SK-N-MC (cell line): ENCODE measurements at regions not wholly inside any gene's neighbourhood (a gene's known extent, or its start where the extent isn't known, plus 50 kb on each side); places are given as distances from the start of the nearest gene placed in this dataset.

Experiments used
- EZH2 ChIP-seq: fragments of 200-600 bp; sonication (generic); IDR thresholded peaks from one replicate; pipeline ENCODE4 v1.6.1; 2017; ENCODE audit warnings: antibody characterized with exemption
- POLR2AphosphoS5 ChIP-seq: IDR thresholded peaks from 2 replicates; pipeline ENCODE4 v1.6.1; 2012; ENCODE audit warnings: mild to moderate bottlenecking, low read depth, low read length, borderline replicate concordance

DNA sequence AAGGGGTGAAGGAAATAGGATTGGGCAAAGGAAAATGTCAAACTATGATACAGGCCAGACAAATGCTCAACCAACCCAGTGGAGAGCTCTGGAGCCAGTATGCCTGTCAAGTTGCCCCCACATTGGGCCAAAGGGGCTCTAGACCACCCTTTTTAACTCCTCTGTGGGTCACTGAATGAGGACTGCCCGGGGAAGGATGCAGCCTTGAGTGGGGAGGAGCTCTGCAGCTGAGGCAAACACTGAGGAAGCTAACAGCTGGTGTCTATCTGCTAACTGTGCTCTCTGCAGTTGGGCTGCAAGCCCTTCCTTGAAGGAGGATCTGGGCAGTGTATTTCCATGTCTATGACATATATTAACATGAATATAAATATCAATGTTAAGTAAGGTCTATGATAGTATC, 98.4 kb upstream of the PRSS16 start:
- no peak for TF ChIP-seq POLR2AphosphoS5
- TF ChIP-seq EZH2: no peak
